Neuronal stem cell (in vitro differentiated cells): ENCODE measurements at regions not wholly inside any gene's neighbourhood (a gene's known extent, or its start where the extent isn't known, plus 50 kb on each side); places are given as distances from the start of the nearest gene placed in this dataset.

Experiments used
- DNase-seq: peaks from one replicate; pipeline ENCODE4 v3.0.0-alpha.2; 2013; ENCODE audit warnings: low spot score
- H2AFZ ChIP-seq: one replicate; pipeline ENCODE4 v1.6.1; 2013; ENCODE audit warnings: mild to moderate bottlenecking, low read length, inconsistent platforms
- H2AK5ac ChIP-seq: 2 replicates; pipeline ENCODE4 v1.6.1; 2013; ENCODE audit warnings: low read depth, mild to moderate bottlenecking, inconsistent platforms, low read length, moderate library complexity, mixed read lengths
- H2BK120ac ChIP-seq: 2 replicates; pipeline ENCODE4 v1.6.1; 2013; ENCODE audit warnings: low read depth, mild to moderate bottlenecking, inconsistent platforms, low read length, moderate library complexity, mixed read lengths
- H2BK12ac ChIP-seq: one replicate; pipeline ENCODE4 v1.6.1; 2013; ENCODE audit warnings: low read length, inconsistent platforms
- H2BK15ac ChIP-seq: 2 replicates; pipeline ENCODE4 v1.6.1; 2013; ENCODE audit warnings: mild to moderate bottlenecking, low read length, inconsistent platforms, mixed read lengths
- H2BK5ac ChIP-seq: one replicate; pipeline ENCODE4 v1.6.1; 2013; ENCODE audit warnings: inconsistent platforms, mild to moderate bottlenecking, low read length, moderate library complexity
- H3K14ac ChIP-seq: one replicate; pipeline ENCODE4 v1.6.1; 2013; ENCODE audit warnings: low read length, inconsistent platforms
- H3K18ac ChIP-seq: 2 replicates; pipeline ENCODE4 v1.6.1; 2013; ENCODE audit warnings: low read length, inconsistent platforms
- H3K23ac ChIP-seq: 2 replicates; pipeline ENCODE4 v1.6.1; 2013; ENCODE audit warnings: low read depth, mild to moderate bottlenecking, mixed read lengths, low read length, inconsistent platforms; ENCODE audit not compliant: poor library complexity
- H3K27ac ChIP-seq: replicated peaks from 3 replicates; pipeline ENCODE4 v1.5.1; 2013; ENCODE audit warnings: low read length, inconsistent platforms
- H3K27me3 ChIP-seq, 3 experiments: 2 replicates each; pipeline ENCODE4 v1.6.1; 2013; ENCODE audit warnings: low read length in 3 of 3, mild to moderate bottlenecking in 2 of 3, inconsistent platforms in 1 of 3, low read depth in 1 of 3, mixed read lengths in 1 of 3, moderate library complexity in 1 of 3; ENCODE audit not compliant: control insufficient read depth in 3 of 3, insufficient read depth in 3 of 3
- H3K36me3 ChIP-seq, 2 donors: replicated peaks in 1 of 2; 2 replicates each; pipeline ENCODE4 v1.6.1; 2013; ENCODE audit warnings: low read length in 2 of 2; ENCODE audit not compliant: control insufficient read depth in 2 of 2, insufficient read depth in 2 of 2
- H3K4ac ChIP-seq: 2 replicates; pipeline ENCODE4 v1.6.1; 2013; ENCODE audit warnings: inconsistent platforms, mild to moderate bottlenecking, low read length, moderate library complexity
- H3K4me1 ChIP-seq, 2 donors: 1 replicate in 1 of 2; 2 replicates in 1 of 2; pipeline ENCODE4 v1.6.1; 2013; ENCODE audit warnings: low read length in 2 of 2, low read depth in 1 of 2; ENCODE audit not compliant: control insufficient read depth in 2 of 2, insufficient read depth in 1 of 2
- H3K4me2 ChIP-seq: one replicate; pipeline ENCODE4 v1.6.1; 2013; ENCODE audit warnings: mild to moderate bottlenecking, low read length, inconsistent platforms; ENCODE audit not compliant: insufficient read depth, poor library complexity, severe bottlenecking
- H3K4me3 ChIP-seq, 2 donors: 2 replicates each; pipeline ENCODE4 v1.5.1; 2013; ENCODE audit warnings: low read length in 2 of 2, mild to moderate bottlenecking in 2 of 2, inconsistent platforms in 1 of 2, moderate library complexity in 1 of 2
- H3K79me1 ChIP-seq: one replicate; pipeline ENCODE4 v1.6.1; 2013; ENCODE audit warnings: low read depth, mild to moderate bottlenecking, inconsistent platforms, low read length, moderate library complexity
- H3K9ac ChIP-seq: one replicate; pipeline ENCODE4 v1.6.1; 2013; ENCODE audit warnings: mild to moderate bottlenecking, low read depth, low read length, inconsistent platforms; ENCODE audit not compliant: poor library complexity
- H3K9me3 ChIP-seq, 2 donors: replicated peaks in 1 of 2; 2 replicates each; pipeline versions ENCODE3 to v1.6.1; 2013; ENCODE audit warnings: low read length in 2 of 2, mild to moderate bottlenecking in 2 of 2, inconsistent platforms in 1 of 2, low read depth in 1 of 2, mixed read lengths in 1 of 2, moderate library complexity in 1 of 2; ENCODE audit not compliant: control insufficient read depth in 2 of 2, insufficient read depth in 1 of 2
- H4K8ac ChIP-seq: one replicate; pipeline ENCODE4 v1.6.1; 2013; ENCODE audit warnings: low read depth, mild to moderate bottlenecking, inconsistent platforms, low read length, moderate library complexity
- H4K91ac ChIP-seq: one replicate; pipeline ENCODE4 v1.6.1; 2013; ENCODE audit warnings: low read length, low read depth, mild to moderate bottlenecking, inconsistent platforms; ENCODE audit not compliant: poor library complexity
- WGBS, 2 donors: extraction: QIAGEN DNeasy Blood & Tissue Kit; methylation state at CpG; one replicate each; pipeline ENCODE4 v1.1.7; 2013; ENCODE audit warnings: missing lambda C conversion rate in 2 of 2, mixed read lengths in 1 of 2; ENCODE audit not compliant: insufficient read length in 2 of 2, insufficient replicate concordance in 1 of 2; ENCODE audit errors: extremely low coverage in 2 of 2; 5-methylcytosine and 5-hydroxymethylcytosine counted together

- H2BK120ac ChIP-seq = no peak overlapping the region
- DNase-seq = no peak
- H3K4me3 ChIP-seq = no peak overlapping the region
- no peak overlapping the region for H3K14ac ChIP-seq
- H4K8ac ChIP-seq = no peak overlapping the region
- peaks cover 0 to 5% of the 10 kb centered on the region in 2 donors for H3K9me3 ChIP-seq
- H2BK15ac ChIP-seq = no peak overlapping the region
- H3K18ac ChIP-seq = no peak overlapping the region
- no peak overlapping the region for H3K9ac ChIP-seq
- H3K36me3 ChIP-seq = no peaks in the 10 kb centered on the region
- H3K27me3 ChIP-seq = no peaks in the 10 kb centered on the region
- H2BK5ac ChIP-seq = no peak overlapping the region
- no peak overlapping the region for H4K91ac ChIP-seq
- no peak overlapping the region for H3K27ac ChIP-seq
- no peak overlapping the region for H3K23ac ChIP-seq
- no peak overlapping the region for H3K4me2 ChIP-seq
- no peak overlapping the region for H2AK5ac ChIP-seq
- H2AFZ ChIP-seq = no peak overlapping the region
- WGBS, 2 donors = no CpG with 5 or more reads among the region's 4 CpGs
- H3K4ac ChIP-seq = no peak overlapping the region
- H3K79me1 ChIP-seq = no peaks in the 10 kb centered on the region
- no peak overlapping the region for H2BK12ac ChIP-seq
- H3K4me1 ChIP-seq = peaks cover 0 to 4% of the 10 kb centered on the region in 2 donors
Measured at GRCh38 chr2:16151651-16152050, 211.3 kb downstream of the MYCN start.

- H3K14ac ChIP-seq = no peak overlapping the region
- no peak overlapping the region for H2BK12ac ChIP-seq
- H3K9me3 ChIP-seq = peaks cover 0 to 5% of the 10 kb centered on the region in 2 donors
- no peak overlapping the region for H4K91ac ChIP-seq
- no peak overlapping the region for H2BK15ac ChIP-seq
- DNase-seq = no peak
- no peak overlapping the region for H3K4ac ChIP-seq
- no CpG with 5 or more reads among the region's 3 CpGs for WGBS, 2 donors
- H2BK5ac ChIP-seq = no peak overlapping the region
- H2AFZ ChIP-seq = no peak overlapping the region
- peaks cover 0 to 4% of the 10 kb centered on the region in 2 donors for H3K4me1 ChIP-seq
- H3K23ac ChIP-seq = no peak overlapping the region
- H3K27ac ChIP-seq = no peak overlapping the region
- no peak overlapping the region for H2AK5ac ChIP-seq
- H3K79me1 ChIP-seq = no peaks in the 10 kb centered on the region
- H3K27me3 ChIP-seq = no peaks in the 10 kb centered on the region
- H3K9ac ChIP-seq = no peak overlapping the region
- no peak overlapping the region for H3K4me3 ChIP-seq
- no peak overlapping the region for H4K8ac ChIP-seq
- no peak overlapping the region for H3K18ac ChIP-seq
- no peaks in the 10 kb centered on the region for H3K36me3 ChIP-seq
- no peak overlapping the region for H3K4me2 ChIP-seq
- no peak overlapping the region for H2BK120ac ChIP-seq
Measured at GRCh38 chr2:16151281-16151570, 210.9 kb downstream of the MYCN start.

- no peak overlapping the region for H2BK120ac ChIP-seq
- H3K9me3 ChIP-seq = peaks cover 0 to 5% of the 10 kb centered on the region in 2 donors
- no peaks in the 10 kb centered on the region for H3K27me3 ChIP-seq
- H3K14ac ChIP-seq = no peak overlapping the region
- no peaks in the 10 kb centered on the region for H3K36me3 ChIP-seq
- no peak overlapping the region for H4K91ac ChIP-seq
- no peak overlapping the region for H3K27ac ChIP-seq
- no peaks in the 10 kb centered on the region for H3K79me1 ChIP-seq
- H2BK12ac ChIP-seq = no peak overlapping the region
- no peak overlapping the region for H3K4ac ChIP-seq
- H3K4me2 ChIP-seq = no peak overlapping the region
- H4K8ac ChIP-seq = no peak overlapping the region
- no peak overlapping the region for H2BK15ac ChIP-seq
- H3K23ac ChIP-seq = no peak overlapping the region
- no peak overlapping the region for H3K9ac ChIP-seq
- no peak overlapping the region for H3K4me3 ChIP-seq
- no CpG with 5 or more reads among the region's 5 CpGs for WGBS, 2 donors
- no peak overlapping the region for H2BK5ac ChIP-seq
- H3K4me1 ChIP-seq = peaks cover 0 to under 1% of the 10 kb centered on the region in 2 donors
- H3K18ac ChIP-seq = no peak overlapping the region
- no peak overlapping the region for H2AK5ac ChIP-seq
- no peak for DNase-seq
- no peak overlapping the region for H2AFZ ChIP-seq
Measured at GRCh38 chr2:16150456-16151280, 210.3 kb downstream of the MYCN start.

- Histone ChIP-seq H2BK120ac (no peak overlapping the region), H3K23ac (no peak overlapping the region), H3K4me1 (no peaks in the 10 kb centered on the region), H3K4ac (no peak overlapping the region), H2BK15ac (peak overlapping the region; percentile 21), H3K4me2 (no peak overlapping the region), H2AFZ (no peak overlapping the region), H3K9ac (no peak overlapping the region), H3K14ac (no peak overlapping the region), H4K91ac (no peak overlapping the region), H3K27me3 (no peaks in the 10 kb centered on the region), H2BK5ac (no peak overlapping the region), H3K4me3 (no peak overlapping the region), H3K18ac (no peak overlapping the region), H3K79me1 (no peaks in the 10 kb centered on the region), H4K8ac (no peak overlapping the region), H3K9me3 (peaks cover 0 to 5% of the 10 kb centered on the region in 2 donors), H2BK12ac (no peak overlapping the region), H3K36me3 (no peaks in the 10 kb centered on the region), H3K27ac (no peak overlapping the region), H2AK5ac (no peak overlapping the region)
- no CpG with 5 or more reads among the region's 17 CpGs for WGBS, 2 donors
- no peak for DNase-seq
Measured at GRCh38 chr2:16149349-16150243, 209.2 kb downstream of the MYCN start.
